GM04503 (cell line): ENCODE measurements at regions not wholly inside any gene's neighbourhood (a gene's known extent, or its start where the extent isn't known, plus 50 kb on each side); places are given as distances from the start of the nearest gene placed in this dataset.

Experiments
- DNase-seq: peaks from one replicate; pipeline ENCODE4 v3.0.0-alpha.2; 2012; ENCODE audit warnings: low read depth

DNA sequence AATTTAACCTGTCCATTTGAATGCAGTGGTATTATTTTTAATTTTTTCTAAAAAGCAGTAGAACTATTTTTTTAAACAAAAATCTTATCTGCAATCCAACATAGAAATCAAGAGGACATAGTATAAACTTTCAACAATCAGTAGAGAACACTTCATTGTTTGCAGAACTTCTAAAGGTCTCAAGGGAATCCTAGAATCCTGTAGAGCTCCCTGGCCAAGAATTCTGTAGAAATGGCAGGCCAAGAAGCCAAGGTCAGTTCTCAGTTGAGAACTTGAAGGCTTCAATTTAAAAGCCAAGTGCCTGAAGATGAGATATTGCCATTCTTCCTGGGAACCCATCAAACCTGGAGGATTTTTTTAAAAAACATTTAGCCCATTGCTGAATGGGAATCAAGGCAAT, 199.2 kb upstream of the KLF4 start:
- DNase-seq: no peak

DNA sequence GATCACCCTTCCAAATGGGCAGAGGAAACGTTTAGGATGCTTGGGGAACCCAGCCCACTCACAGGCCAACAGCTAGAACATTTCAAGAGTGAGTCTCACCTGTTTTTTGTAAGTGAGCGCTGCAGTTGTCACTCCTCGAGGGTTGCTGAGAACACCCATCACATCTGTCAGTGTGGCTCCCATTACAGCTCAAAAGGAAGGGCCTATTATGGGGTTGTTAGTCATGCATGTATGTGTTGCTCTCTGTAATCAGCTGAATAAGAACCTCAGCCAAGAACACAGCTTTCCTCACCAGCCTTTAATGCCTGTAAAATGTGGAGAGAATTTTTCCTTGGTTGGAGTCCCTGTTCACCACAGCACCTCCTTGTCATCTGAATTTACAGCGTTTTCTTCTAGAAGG, 196.3 kb upstream of the KLF4 start:
- no peak for DNase-seq

DNA sequence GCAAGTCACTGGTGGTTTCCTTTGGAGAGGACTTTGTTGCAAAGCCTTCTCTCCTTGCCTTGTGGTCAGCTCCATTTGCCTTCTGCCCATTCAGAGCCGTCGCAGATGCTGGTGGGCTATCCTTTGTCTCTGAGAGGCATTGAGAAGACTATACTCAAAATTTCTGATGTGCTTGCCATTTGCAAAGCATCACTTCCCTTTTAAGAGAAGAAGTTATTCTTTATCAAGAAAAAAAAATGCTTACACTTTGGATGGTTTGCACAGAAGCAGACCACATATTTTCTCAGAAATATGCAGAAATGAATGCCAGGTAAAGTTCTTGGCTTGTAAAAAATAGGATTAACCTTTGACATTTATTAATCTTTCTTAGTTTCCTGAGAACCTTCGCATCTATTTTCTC, 195.8 kb upstream of the KLF4 start:
- DNase-seq: no peak

DNA sequence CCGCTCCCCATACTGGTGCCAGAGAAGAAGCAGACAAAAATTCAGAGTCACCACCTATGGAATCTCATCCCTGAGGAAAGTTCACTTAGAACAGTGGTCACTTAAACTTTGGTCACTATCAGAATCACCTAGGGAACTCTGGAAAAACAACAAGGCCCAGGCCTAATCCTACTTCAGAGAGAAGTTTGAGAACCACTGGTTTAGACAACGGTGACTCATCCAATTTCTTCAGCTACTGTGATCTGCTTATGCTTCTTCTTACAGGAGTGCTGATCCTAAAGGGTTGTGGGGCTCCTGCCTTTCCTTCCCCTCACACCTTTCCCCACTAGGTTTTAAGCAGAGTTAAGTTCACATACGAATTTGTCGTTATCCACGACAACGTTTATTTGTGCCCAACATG, 194.7 kb upstream of the KLF4 start:
- no peak for DNase-seq

DNA sequence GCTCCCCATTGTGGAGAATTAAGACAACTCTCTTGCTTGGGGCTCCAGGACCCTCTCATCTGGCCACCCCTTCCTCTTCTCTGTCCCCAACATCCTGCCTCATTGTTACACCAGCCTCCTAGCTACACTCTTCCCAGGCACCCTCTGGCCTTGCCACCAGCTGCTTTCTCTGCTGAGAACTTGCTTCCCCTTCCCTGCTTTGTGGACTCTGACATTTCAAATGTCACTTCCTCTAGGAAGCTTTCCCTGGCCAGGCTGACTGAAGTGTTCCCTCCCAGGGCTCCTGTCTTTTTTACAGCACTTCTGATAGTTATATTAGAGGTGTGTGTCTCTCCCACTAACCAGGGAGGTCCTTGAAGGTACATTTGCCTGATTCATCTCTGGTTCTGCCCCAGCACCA, 194.0 kb upstream of the KLF4 start:
- no peak for DNase-seq

DNA sequence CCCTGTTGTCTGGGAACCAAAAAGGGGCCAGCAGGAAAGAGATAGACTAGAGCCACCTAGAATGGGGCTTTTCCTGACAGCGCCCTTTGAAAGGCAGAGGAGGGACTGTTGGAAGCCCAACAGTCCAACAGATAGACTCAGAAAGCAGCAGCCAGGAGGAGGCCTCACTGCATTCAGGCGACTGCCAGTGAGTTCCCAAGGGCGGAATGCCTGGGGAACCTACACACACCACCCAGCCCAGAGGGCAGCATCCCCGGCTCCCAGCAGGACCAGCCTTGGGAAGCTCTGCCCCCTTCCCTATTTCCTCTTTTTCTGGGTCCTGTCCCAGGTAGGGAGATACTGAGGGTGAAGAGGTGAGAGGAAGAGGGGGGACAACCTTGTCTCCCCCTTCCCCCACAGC, 192.4 kb upstream of the KLF4 start:
- DNase-seq: no peak

DNA sequence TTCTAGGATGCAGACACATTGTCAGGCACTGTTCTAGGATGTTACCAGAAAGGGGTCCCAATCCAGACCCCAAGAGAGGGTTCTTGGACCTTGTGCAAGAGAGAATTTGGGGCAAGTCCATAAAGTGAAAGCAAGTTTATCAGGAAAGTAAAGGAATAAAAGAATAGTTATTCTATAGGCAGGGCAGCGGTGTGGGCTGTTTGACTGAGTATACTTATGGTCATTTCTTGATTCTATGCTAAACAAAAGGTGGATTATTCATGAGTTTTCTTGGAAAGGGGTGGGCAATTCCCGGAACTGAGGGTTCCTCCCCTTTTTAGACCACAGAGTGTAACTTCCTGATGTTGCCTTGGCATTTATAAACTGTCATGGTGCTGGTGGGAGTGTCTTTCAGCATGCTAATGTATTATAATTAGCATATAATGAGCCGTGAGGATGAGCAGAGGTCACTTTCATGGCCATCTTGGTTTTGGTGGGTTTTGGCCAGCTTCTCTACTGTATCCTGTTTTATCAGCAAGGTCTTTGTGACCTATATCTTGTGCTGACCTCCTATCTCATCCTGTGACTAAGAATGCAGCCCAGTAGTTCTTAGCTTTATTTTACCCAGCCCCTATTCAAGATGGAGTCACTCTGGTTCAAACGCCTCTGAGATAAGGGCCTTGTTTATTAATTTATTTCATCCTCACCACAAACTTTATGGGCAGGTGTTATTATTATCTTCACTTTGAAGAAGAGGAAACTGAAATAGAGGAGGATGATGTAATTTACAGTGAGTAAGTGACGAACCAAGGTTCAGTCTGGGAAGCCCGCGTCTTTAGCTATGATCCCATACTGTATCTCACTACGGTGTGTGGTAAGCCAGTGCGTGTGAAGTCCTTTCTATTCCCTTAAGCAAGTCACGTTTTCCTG, 186.0 kb upstream of the KLF4 start:
- no peak for DNase-seq

DNA sequence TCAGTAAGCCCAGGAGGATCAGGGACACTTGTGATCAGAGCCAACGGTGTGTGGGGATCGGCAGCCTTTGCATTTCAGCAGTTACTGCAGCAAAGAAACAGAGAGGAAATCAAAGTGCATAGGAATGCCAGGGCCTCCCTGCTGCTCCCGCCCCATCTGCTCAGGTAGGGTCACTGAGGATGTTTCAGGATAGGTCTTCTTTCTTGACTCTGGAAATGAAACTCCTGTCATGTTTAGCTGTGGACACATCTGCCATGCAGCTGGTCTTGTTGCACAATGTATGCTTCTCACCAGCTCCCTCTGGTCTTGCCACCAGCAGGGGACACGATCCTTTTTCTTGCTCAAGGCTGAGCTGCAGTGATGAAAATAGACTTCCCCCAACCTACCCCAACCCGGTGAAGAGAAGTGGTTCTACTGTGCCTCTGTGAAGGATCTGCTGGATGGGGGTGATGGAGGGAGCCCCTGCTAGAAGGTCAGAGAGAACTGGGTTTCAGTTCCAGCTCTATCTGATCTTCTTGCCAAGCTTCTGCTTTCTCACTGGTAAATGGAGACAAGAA, 185.2 kb upstream of the KLF4 start:
- no peak for DNase-seq

DNA sequence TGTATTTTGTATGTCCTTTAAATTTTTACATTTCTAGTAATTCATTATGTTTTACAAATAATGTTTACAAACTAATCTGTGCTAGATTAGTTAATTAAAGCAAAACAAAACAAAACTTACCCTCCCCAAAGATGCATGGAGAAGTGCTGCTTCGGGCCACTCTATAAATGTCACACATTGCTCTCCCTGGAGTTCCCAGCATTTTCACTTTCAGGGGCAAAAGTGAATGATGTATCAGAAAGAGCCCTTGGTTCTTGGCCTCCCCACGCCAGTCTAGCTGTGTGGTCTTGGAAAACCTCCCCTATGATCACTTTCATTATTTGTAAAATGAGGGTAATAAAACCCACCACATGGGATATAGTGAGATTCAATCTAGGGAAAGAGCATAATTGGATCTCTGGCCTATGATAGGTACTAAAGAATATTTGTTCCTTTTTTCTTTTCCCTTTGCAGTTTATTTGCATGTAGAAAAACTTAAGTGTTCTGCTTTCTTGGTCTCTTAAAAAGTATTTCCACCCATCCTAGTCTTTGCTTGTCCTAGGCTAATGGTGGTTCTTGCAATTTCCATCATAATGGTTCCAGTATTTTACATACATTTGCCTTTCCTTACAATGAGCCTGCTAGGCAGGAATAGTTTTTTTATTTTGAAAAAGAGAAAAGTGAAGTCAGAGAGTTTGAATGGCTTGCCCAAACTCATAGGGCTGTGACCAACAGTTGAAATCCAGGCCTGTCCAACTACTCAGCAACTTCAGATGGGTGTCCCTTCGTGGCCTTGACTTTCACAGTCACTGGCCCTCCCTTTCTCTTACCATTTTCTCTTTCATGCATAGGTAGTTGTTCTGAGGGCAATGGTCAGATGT, 184.5 kb upstream of the KLF4 start:
- DNase-seq: no peak

DNA sequence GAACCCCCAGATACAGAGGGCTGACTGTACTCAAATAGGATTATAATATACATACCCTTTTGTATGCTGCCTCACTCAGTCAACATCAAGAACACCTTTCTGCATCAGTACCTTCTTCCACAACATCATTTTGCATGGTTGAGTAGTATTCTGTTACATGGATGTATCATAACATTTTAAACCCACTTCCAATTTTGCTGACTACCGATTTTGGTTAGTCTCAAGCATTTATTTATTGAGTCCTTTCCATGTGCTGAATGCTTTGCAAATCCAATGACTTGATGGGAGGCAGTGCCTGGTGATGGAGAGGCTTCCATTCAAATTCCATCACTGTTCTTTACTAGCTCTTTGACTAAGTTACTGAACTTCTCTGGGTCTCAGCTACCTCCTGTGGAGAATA, 182.0 kb upstream of the KLF4 start:
- DNase-seq: no peak

DNA sequence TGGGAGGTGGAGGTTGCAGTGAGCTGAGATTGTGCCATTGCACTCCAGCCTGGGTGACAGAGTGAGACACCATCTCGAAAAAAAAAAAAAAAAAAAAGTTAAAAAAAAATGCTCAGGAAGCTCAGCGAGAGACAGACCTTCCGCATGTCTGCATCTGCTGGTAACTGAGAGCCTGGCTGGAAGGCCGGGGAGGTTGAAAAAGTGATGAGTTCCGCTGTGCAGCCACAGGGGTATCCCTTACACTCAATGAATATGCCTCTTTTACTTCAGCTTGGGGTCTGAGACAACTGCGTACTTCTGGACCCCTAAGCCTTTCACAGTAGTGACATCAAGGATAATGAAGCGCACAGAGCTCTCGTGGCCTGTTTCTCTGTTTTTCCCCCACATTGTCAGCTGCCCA, 179.9 kb upstream of the KLF4 start:
- DNase-seq: no peak

DNA sequence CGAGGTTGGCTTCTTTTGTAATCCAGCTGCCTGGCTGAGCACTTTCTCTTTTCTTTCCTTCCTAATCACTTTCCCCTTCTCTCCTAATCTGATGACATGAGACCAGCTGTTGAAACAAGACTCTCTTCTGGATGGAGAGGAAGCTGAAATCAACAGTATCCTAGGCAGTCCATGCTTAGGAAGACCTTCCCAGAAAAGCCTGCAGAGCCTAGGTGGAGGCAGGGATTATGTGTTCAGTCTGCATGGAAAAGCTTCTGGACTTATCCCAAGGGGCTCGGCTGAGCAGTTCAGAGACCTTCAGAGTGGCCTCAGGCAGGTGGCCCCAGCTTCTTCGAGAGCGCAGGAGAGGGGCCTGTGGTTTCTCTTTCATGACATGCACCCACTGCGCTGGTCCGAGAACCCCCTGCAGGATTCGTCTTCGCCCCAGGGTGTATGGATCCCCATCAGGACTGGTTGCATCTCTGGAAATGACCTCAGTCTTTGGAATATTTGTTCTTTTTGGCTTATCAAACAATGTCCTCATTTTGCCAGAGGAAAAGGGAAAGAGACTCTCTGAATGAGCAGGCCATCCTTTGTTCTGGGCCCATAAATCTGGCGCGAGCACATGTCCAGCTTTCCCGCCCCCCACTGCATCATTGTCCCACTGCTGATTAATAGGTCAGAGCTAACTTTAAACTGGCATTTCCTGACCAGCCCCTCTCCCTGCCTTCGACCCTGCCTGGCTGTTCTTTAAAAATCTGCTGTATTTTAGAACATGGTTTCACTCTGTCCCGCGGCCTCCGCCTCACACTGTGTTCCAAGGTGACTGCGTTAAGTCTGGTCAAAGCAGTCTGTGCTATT, 177.9 kb upstream of the KLF4 start:
- no peak for DNase-seq

DNA sequence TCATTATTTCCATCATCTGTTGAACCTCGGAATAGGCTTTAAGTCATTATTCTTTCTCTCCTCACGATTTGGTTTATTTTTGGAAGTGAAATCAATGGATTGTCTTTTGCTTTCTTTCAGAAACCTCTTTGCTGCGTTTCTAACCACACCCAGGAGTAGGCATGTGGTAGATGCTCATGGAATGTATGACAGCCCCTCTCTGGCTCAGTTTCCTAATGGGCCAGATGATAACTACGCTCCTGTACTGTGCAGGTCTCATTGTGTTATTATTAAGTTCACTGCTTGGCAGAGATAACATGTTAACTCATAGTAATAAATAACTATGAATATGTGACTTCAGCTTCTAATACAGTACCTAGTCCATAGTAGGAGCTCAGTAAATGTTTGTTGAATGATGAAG, 175.5 kb upstream of the KLF4 start:
- DNase-seq: no peak

DNA sequence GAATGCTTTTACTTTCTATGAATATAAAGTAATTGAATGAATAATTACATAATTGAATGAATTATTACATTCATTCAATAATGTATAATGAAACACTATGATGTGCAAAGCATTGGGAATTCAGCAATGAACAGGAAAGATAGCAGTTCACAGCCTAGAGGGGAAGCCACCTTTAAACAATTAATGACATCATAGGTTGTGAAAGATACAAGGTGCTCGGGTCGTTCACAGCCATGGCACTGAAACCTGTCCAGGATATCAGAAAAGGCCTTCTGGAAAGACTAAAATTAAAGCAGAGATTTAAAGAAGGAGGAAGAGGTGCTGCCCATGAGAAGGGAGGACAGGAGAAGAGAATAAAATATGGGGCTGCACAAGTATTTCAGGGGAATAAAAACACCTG, 171.4 kb upstream of the KLF4 start:
- DNase-seq: no peak

DNA sequence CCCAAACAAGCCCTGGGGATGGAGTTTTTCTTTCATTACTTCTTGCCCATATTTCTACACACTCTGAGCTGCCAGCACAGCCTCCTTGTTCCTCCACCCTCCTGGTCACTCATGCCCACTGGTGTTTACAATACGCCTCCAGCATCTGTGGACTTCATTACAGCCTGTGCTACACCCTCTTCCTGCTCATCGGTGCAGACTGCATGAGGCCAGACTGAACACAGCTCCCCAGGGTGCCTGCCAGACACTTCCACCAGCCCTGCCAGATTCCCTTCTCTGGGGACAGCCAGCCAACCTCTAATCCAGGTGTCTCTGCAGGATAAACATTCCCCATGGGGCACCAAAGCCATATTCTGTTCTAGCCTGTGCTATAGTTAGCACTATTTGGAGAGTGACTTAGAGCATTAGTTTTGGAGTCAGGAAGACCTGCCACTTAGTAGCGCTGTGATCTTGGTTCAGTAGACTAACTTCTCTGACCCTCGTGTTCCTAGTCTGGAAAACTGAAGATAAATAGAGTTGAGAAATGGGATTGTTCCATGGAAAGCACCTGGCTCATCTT, 163.8 kb upstream of the KLF4 start:
- DNase-seq: no peak

DNA sequence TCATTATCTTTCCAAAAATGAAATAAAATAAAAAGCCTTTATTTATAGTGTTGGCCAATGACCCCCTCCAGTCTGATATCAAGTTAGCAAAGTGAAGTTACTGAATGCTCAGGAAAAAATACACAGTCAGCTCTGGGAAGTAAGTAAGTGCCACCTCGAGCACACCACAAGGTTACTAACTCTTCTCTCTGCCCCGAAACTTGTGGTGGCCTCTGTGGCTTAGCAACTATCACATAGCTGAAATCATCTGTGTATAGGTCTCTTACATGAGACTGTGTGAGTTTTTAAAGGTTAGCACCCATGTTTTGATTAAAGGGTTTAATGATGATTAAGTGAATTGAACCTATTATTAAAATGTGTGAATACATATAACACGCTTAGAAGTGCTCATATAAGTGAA, 161.4 kb upstream of the KLF4 start:
- DNase-seq: no peak

DNA sequence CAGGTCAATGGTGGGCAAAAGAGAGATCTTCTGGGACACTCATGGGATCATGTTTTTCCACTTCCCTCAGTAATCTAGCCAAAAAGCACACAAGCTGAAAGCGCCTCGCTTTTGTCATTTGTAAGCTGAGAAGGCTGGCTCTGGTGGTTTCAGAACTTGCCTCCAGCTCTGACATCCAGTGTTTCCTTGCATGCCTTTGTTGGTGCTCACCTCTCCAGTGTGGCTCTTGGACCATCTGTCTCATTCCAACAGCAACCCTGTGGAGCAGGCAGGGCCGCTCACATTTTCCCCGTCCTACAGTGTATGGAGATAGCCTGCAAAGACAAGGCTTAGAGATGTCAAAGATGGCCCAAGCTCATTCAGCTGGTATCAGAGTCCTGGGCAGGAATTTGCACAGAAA, 160.8 kb upstream of the KLF4 start:
- no peak for DNase-seq

DNA sequence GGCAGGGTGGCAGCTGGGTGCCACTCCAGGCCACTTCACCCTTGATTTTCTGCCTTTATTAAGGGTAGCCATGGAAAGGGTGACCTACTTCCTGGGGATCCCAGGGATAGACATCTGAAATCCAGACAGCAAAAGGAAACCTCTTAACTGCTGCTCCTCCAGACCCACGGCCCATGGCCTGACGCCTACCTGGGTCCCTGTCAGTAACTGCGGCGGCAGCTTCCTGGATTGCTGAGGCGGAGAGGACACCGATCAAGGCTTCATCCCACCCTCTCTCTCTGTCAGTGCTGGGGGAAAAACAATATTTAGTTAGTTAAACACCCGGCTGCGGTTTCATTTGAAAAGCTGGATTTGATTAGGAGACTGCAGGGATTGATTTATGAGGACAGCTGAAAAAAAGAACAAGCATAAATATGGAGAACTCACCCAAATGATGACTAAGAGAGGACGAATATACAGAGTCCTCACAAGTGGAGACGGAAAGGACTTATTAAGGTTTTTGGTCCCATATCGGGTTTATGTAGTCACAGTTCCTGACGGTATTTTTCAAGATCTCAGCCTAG, 158.7 kb upstream of the KLF4 start:
- DNase-seq: no peak

DNA sequence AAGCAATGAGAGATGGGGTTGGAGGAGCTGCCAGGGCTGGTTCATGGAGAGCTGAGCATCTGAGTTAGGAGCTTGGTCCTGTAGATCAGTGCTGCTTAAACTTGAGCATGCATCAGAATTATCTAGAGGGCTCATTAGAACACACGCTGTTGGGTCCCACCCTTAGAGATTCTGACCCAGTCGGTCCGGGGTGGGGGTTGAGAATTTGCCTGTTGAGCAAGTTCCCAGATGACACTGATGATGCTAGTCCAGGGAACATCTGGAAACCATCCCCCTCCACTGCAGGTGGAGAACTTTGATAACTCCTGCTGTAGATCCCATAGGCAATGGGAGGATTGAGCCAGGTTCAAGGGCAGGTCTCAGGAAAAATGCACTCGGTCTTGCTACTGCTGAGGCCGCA, 158.0 kb upstream of the KLF4 start:
- DNase-seq: no peak

DNA sequence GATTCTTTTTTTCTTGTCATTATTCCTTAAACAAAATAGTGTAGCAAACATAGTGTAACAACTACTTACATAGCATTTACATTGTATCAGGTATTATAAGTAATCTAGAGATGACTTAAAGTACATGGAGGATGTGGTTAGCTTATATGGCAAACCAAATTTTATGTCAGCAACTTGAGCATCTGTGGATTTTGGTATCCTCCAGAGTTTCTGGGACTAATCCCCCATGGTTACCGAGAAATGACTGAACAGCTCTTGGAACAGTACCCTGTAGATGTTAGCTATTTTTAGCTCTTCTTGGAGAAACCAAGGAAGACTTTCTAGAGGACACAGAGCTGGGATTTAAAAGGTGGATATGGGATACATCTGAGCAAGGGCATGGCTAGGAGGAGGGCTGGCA, 157.6 kb upstream of the KLF4 start:
- no peak for DNase-seq

DNA sequence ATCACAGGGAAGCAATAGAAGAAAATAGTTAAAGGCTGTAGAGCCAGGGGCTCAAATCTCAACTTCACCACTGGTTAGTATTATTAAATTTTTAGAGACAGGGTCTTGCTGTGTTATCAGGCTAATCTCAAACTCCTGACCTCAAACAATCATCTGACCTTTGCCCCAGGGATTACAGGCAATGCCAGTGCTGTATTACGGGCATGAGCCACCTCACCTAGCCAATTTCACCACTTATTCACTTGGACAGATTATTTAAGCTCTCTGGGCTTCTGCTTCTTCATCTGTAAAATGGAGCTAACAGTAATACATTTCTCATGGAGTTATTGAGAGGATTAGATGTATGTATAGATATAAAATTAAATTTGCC, 155.9 kb upstream of the KLF4 start:
- no peak for DNase-seq
